GM10266 (cell line): ENCODE measurements at regions not wholly inside any gene's neighbourhood (a gene's known extent, or its start where the extent isn't known, plus 50 kb on each side); places are given as distances from the start of the nearest gene placed in this dataset.

Experiments
- DNase-seq: peaks from one replicate; pipeline ENCODE4 v3.0.0; 2012; ENCODE audit errors: extremely low spot score
- CTCF ChIP-seq: IDR thresholded peaks from 2 replicates; pipeline ENCODE4 v1.5.1; 2012; ENCODE audit warnings: mild to moderate bottlenecking, low read depth; ENCODE audit not compliant: control insufficient read depth, insufficient read depth; ENCODE audit errors: missing control alignments

GRCh38 chr17:72254808-72255449, 134.1 kb downstream of the SOX9 start:
- no peak for TF ChIP-seq CTCF
- no peak for DNase-seq

GRCh38 chr17:72255481-72255880, 134.7 kb downstream of the SOX9 start:
- no peak for TF ChIP-seq CTCF
- no peak for DNase-seq

GRCh38 chr17:72258711-72259110, 137.9 kb downstream of the SOX9 start:
- no peak for TF ChIP-seq CTCF
- DNase-seq = no peak

GRCh38 chr17:72259922-72260321, 139.1 kb downstream of the SOX9 start:
- DNase-seq = no peak
- TF ChIP-seq CTCF = no peak

- no peak for DNase-seq
- no peak for TF ChIP-seq CTCF
These were observed 141.9 kb downstream of the SOX9 start for GRCh38 chr17:72262766-72263165.

- no peak for DNase-seq
- no peak for TF ChIP-seq CTCF
These were observed 144.0 kb downstream of the SOX9 start for GRCh38 chr17:72264682-72265405.

GRCh38 chr17:72266112-72266775, 145.4 kb downstream of the SOX9 start:
- DNase-seq = no peak
- no peak for TF ChIP-seq CTCF
